Neural progenitor cell (in vitro differentiated cells): ENCODE measurements at regions not wholly inside any gene's neighbourhood (a gene's known extent, or its start where the extent isn't known, plus 50 kb on each side); places are given as distances from the start of the nearest gene placed in this dataset.

Experiments
- CTCF ChIP-seq: fragments of 200-600 bp; sonication (generic); IDR thresholded peaks from 2 replicates; pipeline ENCODE4 v1.5.1; 2017; ENCODE audit warnings: antibody characterized with exemption, mild to moderate bottlenecking
- EZH2 ChIP-seq: fragments of 200-600 bp; sonication (generic); IDR thresholded peaks from 2 replicates; pipeline ENCODE4 v1.6.1; 2017; ENCODE audit warnings: antibody characterized with exemption, mild to moderate bottlenecking, moderate library complexity

GRCh38 chr16:59391617-59392364 is 657.7 kb upstream of the GOT2 start:
- TF ChIP-seq CTCF (no peak), EZH2 (no peak)
